ENCODE measurements at regions not wholly inside any gene's neighbourhood (a gene's known extent, or its start where the extent isn't known, plus 50 kb on each side); places are given as distances from the start of the nearest gene placed in this dataset.
"Not testable (repeated sequence)": the region's sequence is repeated elsewhere in the genome, so short reads cannot be mapped to it uniquely, and the experiment has no call there.

DNA sequence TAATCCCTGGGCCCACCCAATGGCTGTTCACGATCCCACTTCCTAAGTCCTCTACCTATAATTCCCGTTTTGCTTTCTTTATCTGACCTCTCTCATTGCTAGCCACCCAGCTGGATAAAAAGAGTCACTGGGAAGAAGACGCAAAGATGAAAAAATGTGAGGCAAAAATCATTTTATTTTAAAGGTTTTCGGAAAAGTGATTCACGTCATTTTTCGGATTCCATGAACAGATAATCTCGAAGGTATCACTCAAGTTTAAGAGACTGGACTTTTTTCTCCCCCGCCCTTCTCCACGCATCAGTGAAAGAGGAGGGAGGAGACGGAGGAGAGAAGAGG, 266.6 kb downstream of the CGGBP1 start:
- TF ChIP-seq, protein P1, sequence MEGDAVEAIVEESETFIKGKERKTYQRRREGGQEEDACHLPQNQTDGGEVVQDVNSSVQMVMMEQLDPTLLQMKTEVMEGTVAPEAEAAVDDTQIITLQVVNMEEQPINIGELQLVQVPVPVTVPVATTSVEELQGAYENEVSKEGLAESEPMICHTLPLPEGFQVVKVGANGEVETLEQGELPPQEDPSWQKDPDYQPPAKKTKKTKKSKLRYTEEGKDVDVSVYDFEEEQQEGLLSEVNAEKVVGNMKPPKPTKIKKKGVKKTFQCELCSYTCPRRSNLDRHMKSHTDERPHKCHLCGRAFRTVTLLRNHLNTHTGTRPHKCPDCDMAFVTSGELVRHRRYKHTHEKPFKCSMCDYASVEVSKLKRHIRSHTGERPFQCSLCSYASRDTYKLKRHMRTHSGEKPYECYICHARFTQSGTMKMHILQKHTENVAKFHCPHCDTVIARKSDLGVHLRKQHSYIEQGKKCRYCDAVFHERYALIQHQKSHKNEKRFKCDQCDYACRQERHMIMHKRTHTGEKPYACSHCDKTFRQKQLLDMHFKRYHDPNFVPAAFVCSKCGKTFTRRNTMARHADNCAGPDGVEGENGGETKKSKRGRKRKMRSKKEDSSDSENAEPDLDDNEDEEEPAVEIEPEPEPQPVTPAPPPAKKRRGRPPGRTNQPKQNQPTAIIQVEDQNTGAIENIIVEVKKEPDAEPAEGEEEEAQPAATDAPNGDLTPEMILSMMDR (IDR thresholded peaks at IDR 0.05) = no peak
- no peak for TF ChIP-seq POLR2A (IDR thresholded peaks at IDR 0.05)
- TF ChIP-seq EP300 (IDR thresholded peaks at IDR 0.05; ENCODE audit: low read depth) = no peak
- TF ChIP-seq POLR2AphosphoS5 (IDR thresholded peaks at IDR 0.05) = no peak
- H3K27me3 ChIP-seq = peaks cover 62% of the 10 kb centered on the region
- H3K36me3 ChIP-seq = no peaks in the 10 kb centered on the region
- peak overlapping the region in 2 of 4 donors; percentile 19 to 43 for H3K4me3 ChIP-seq
- H3K27ac ChIP-seq = no peak overlapping the region
- in situ Hi-C loops (cut with MboI; ENCODE audit: low pct_ligation_motif_present in 1 of 4, low pct_unique_long_range_greater_than_20kb in 1 of 4, low sequenced_read_pairs in 3 of 4) (no loop called here), intact Hi-C loops (cut with DNase I; ENCODE audit: low total_unique reads) (no loop called here)
- H3K9me3 ChIP-seq = no peaks in the 10 kb centered on the region
- DNase-seq = no peak
- H3K4me1 ChIP-seq = peaks cover 0 to 15% (median 12%) of the 10 kb centered on the region in 4 donors
- 10 to 13% methylated on average over 10 of the region's 10 CpGs for WGBS, 2 donors (ENCODE audit: low coverage in 1 of 2)

DNA sequence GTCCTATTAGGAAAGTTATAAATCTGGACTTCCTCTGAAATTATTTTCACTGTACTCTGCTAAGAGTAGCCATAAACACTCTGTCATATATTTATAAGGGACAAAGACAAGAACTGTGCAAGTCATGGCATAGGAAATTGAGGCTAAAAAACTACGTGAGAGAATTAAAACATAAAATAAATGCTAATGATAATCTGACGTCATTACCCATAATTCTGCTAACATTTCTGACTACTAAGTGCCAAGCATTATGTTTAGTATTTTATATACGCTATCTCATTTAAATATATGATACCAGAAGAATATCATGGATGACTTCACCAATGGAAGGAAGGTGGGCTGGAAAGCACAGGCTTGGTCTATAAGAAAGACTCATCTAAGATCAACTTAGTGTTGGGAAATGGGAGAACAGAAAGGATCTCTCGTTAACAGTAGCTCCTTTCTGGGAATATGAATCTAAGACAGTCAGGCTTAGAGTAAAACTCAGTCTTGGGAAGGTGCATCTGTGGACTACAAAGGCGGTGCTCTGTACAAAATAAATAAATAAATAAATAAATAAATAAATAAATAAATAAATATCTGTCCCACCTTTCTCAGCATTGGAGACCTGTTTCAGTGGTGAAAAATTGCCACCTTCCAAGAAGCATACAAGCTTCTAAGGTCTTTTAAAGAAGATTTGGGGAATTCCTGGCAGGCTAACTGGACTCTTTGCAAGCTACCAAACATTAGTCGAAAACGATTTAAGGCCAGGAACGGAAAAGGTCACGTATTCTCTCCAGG, 267.4 kb downstream of the CGGBP1 start:
- intact Hi-C loops (cut with DNase I; ENCODE audit: low total_unique reads) = no loop called here
- 84% methylated on average over 9 of the region's 9 CpGs for WGBS, 2 donors (ENCODE audit: low coverage in 1 of 2)

DNA sequence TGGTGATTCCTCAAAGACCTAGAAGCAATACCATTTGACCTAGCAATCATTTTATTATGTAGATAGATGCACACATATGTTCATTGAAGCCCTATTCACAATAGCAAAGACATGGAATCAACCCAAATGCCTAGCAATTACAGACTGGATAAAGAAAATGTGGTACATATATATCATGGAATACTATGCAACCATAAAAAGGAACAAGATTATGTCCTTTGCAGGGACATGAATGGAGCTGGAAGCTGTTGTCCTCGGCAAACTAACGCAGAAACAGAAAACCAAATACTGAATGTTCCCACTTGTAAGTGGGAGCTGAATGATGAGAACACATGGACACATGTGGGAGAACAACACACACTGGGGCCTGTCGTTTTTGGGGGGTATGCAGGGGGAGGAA, 269.8 kb downstream of the CGGBP1 start:
- intact Hi-C loops (cut with DNase I; ENCODE audit: low total_unique reads); H3K36me3 ChIP-seq; in situ Hi-C loops (cut with MboI; ENCODE audit: low pct_ligation_motif_present in 1 of 4, low pct_unique_long_range_greater_than_20kb in 1 of 4, low sequenced_read_pairs in 3 of 4); DNase-seq; H3K27ac ChIP-seq; H3K4me3 ChIP-seq; H3K9me3 ChIP-seq: not testable (repeated sequence)
- Histone ChIP-seq H3K27me3 (peaks cover 49% of the 10 kb centered on the region), H3K4me1 (peaks cover 0 to 15% (median 12%) of the 10 kb centered on the region in 4 donors)
- 75 to 77% methylated on average over 2 to 3 of the region's 3 CpGs for WGBS, 2 donors (ENCODE audit: low coverage in 1 of 2)

More for the DNA sequence above, 267.4 kb downstream of the CGGBP1 start:
- Histone ChIP-seq H3K27me3 (peaks cover 61% of the 10 kb centered on the region), H3K36me3 (no peaks in the 10 kb centered on the region), H3K27ac (no peak overlapping the region), H3K4me1 (peaks cover 0 to 15% (median 12%) of the 10 kb centered on the region in 4 donors), H3K9me3 (no peaks in the 10 kb centered on the region), H3K4me3 (no peak overlapping the region)
- DNase-seq = no peak
- in situ Hi-C loops (cut with MboI; ENCODE audit: low pct_ligation_motif_present in 1 of 4, low pct_unique_long_range_greater_than_20kb in 1 of 4, low sequenced_read_pairs in 3 of 4) = no loop called here
- TF ChIP-seq, protein P1 (IDR thresholded peaks at IDR 0.05) = no peak
- TF ChIP-seq EP300 (IDR thresholded peaks at IDR 0.05; ENCODE audit: low read depth) = no peak
- no peak for TF ChIP-seq POLR2A (IDR thresholded peaks at IDR 0.05)
- no peak for TF ChIP-seq POLR2AphosphoS5 (IDR thresholded peaks at IDR 0.05)

GRCh38 chr3:87788516-87788915, 270.3 kb downstream of the CGGBP1 start:
- Histone ChIP-seq H3K27me3 (peaks cover 44% of the 10 kb centered on the region), H3K4me3 (no peak overlapping the region), H3K9me3 (no peaks in the 10 kb centered on the region), H3K36me3 (no peaks in the 10 kb centered on the region), H3K4me1 (peaks cover 0 to 15% (median 11%) of the 10 kb centered on the region in 4 donors), H3K27ac (no peak overlapping the region)
- in situ Hi-C loops (cut with MboI; ENCODE audit: low pct_ligation_motif_present in 1 of 4, low pct_unique_long_range_greater_than_20kb in 1 of 4, low sequenced_read_pairs in 3 of 4) = no loop called here
- TF ChIP-seq EP300 (IDR thresholded peaks at IDR 0.05; ENCODE audit: low read depth) (no peak), POLR2A (IDR thresholded peaks at IDR 0.05) (no peak), POLR2AphosphoS5 (IDR thresholded peaks at IDR 0.05) (no peak)
- TF ChIP-seq, protein P1 (IDR thresholded peaks at IDR 0.05) = no peak
- WGBS, 2 donors (ENCODE audit: low coverage in 1 of 2) = 87 to 88% methylated on average over 4 of the region's 4 CpGs
- intact Hi-C loops (cut with DNase I; ENCODE audit: low total_unique reads) = no loop called here
- no peak for DNase-seq

DNA sequence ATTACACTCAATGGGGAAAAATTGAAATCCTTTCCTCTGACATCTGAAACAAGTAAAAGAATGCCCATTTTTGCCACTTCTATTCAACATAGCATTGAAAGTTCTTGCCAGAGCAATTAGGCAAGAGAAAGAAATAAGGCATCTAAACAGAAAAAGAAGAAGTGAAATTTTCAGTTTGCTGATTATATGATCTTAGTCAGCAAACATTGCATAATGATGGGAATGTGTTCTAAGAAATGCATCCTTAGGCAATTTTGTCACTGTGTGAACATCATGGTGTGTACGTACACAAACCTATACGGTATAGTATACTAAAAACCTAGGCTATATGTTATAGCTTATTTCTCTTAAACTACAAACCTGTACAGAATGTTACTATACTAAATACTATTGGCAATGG, 278.0 kb downstream of the CGGBP1 start:
- H3K36me3 ChIP-seq = no peaks in the 10 kb centered on the region
- WGBS, 2 donors (ENCODE audit: low coverage in 1 of 2) = 88 to 100% methylated on average over 2 of the region's 2 CpGs
- no peak overlapping the region for H3K4me3 ChIP-seq
- DNase-seq = no peak
- TF ChIP-seq, protein P1 (IDR thresholded peaks at IDR 0.05) = no peak
- TF ChIP-seq EP300 (IDR thresholded peaks at IDR 0.05; ENCODE audit: low read depth) = no peak
- no peak for TF ChIP-seq POLR2AphosphoS5 (IDR thresholded peaks at IDR 0.05)
- TF ChIP-seq POLR2A (IDR thresholded peaks at IDR 0.05) = no peak
- H3K27ac ChIP-seq = no peak overlapping the region
- H3K4me1 ChIP-seq = no peaks in the 10 kb centered on the region
- no peaks in the 10 kb centered on the region for H3K9me3 ChIP-seq
- intact Hi-C loops (cut with DNase I; ENCODE audit: low total_unique reads) (no loop called here), in situ Hi-C loops (cut with MboI; ENCODE audit: low pct_ligation_motif_present in 1 of 4, low pct_unique_long_range_greater_than_20kb in 1 of 4, low sequenced_read_pairs in 3 of 4) (no loop called here)
- H3K27me3 ChIP-seq = no peaks in the 10 kb centered on the region
